Suprapubic skin (tissue), 4 donors: ENCODE measurements at regions not wholly inside any gene's neighbourhood (a gene's known extent, or its start where the extent isn't known, plus 50 kb on each side); places are given as distances from the start of the nearest gene placed in this dataset.

Source experiments
- DNase-seq, 2 donors: peaks; one replicate each; pipeline ENCODE4 v3.0.0-alpha.2; 2019; ENCODE audit warnings: low spot score in 2 of 2
- H3K27ac ChIP-seq: fragments of 200-600 bp; sonication (generic); one replicate; pipeline ENCODE4 v1.5.1; 2019
- H3K27me3 ChIP-seq: fragments of 200-600 bp; sonication (generic); one replicate; pipeline ENCODE4 v1.5.1; 2019
- H3K36me3 ChIP-seq: fragments of 200-600 bp; sonication (generic); one replicate; pipeline ENCODE4 v1.5.1; 2019
- H3K4me1 ChIP-seq: fragments of 200-600 bp; sonication (generic); one replicate; pipeline ENCODE4 v1.5.1; 2019
- H3K4me3 ChIP-seq: fragments of 200-600 bp; sonication (generic); one replicate; pipeline ENCODE4 v1.5.1; 2019; ENCODE audit warnings: mild to moderate bottlenecking
- H3K9me3 ChIP-seq: fragments of 200-600 bp; sonication (generic); one replicate; pipeline ENCODE4 v1.5.1; 2019
- EP300 ChIP-seq: sonication (generic); formaldehyde crosslinking; IDR thresholded peaks from one replicate; pipeline ENCODE4 v1.6.1; 2017; ENCODE audit warnings: antibody characterized with exemption
- POLR2A ChIP-seq, 2 donors: fragments of 450-650 bp; IDR thresholded peaks; one replicate each; pipeline ENCODE4 v1.6.1; 2017; ENCODE audit warnings: antibody characterized with exemption in 2 of 2, mild to moderate bottlenecking in 2 of 2, moderate library complexity in 2 of 2
- POLR2AphosphoS5 ChIP-seq, 3 donors: sonication (generic); formaldehyde crosslinking; IDR thresholded peaks; one replicate each; pipeline ENCODE4 v1.6.1; 2017; ENCODE audit warnings: antibody characterized with exemption in 3 of 3
- WGBS: methylation state at CpG from one replicate; pipeline ENCODE4 v1.1.5; 2018; 5-methylcytosine and 5-hydroxymethylcytosine counted together
- TF ChIP-seq, protein P1 (sequence below), 2 donors: fragments of 200-600 bp in 1 of 2; fragments of 450-650 bp in 1 of 2; sonication (generic) in 1 of 2; IDR thresholded peaks; one replicate each; pipeline ENCODE4 v1.5.1; 2016 to 2019; ENCODE audit warnings: antibody characterized with exemption in 2 of 2, mild to moderate bottlenecking in 1 of 2, moderate library complexity in 1 of 2

DNA sequence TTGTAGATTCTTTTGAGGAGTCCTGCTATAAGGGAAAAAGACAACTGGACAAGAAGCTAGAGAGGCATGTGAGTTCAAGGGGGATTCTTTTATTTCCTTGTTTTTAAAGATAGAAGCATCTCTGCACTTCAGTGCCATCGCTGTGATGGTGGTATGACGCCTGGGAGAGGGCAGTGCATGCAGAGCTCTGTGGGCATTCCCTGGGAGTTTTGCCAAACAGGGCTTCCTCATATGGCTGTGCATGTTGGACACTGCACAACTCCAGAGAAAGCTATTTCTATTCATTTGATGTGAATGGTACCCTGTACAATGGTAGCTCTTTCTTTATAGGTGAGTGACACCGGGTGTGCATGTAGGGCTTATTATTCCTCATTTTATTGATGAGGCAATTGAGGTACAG, 599.5 kb upstream of the DPP6 start:
- Histone ChIP-seq H3K4me3 (no peak overlapping the region), H3K9me3 (no peaks in the 10 kb centered on the region), H3K36me3 (no peaks in the 10 kb centered on the region), H3K4me1 (no peaks in the 10 kb centered on the region), H3K27ac (no peak overlapping the region), H3K27me3 (peaks cover 10% of the 10 kb centered on the region)
- WGBS = 91% methylated on average over 3 of the region's 3 CpGs
- DNase-seq = no peak
- TF ChIP-seq, protein P1, sequence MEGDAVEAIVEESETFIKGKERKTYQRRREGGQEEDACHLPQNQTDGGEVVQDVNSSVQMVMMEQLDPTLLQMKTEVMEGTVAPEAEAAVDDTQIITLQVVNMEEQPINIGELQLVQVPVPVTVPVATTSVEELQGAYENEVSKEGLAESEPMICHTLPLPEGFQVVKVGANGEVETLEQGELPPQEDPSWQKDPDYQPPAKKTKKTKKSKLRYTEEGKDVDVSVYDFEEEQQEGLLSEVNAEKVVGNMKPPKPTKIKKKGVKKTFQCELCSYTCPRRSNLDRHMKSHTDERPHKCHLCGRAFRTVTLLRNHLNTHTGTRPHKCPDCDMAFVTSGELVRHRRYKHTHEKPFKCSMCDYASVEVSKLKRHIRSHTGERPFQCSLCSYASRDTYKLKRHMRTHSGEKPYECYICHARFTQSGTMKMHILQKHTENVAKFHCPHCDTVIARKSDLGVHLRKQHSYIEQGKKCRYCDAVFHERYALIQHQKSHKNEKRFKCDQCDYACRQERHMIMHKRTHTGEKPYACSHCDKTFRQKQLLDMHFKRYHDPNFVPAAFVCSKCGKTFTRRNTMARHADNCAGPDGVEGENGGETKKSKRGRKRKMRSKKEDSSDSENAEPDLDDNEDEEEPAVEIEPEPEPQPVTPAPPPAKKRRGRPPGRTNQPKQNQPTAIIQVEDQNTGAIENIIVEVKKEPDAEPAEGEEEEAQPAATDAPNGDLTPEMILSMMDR (IDR thresholded peaks at IDR 0.05) = no peak

DNA sequence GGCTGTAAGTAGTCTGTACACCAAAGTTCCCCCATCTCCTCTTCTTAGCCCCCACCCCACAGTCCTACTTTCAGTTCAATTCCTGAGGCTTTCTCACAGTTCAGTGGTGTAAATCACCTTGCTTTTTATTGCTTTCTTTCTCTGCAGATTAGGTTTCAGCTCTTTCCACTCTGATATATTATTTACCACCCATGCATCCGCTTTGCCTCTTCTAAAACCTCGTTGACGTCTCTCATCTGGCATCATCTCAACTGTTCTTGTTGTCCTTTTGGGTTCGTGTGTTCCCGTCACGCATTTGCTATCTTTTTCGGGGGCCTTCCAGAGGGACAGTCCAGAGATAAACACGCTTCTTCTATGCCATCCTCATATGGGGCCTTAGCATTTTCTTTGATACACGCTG, 597.9 kb upstream of the DPP6 start:
- H3K27ac ChIP-seq = no peak overlapping the region
- no peaks in the 10 kb centered on the region for H3K9me3 ChIP-seq
- peaks cover 10% of the 10 kb centered on the region for H3K27me3 ChIP-seq
- no peaks in the 10 kb centered on the region for H3K36me3 ChIP-seq
- no peak for DNase-seq
- H3K4me3 ChIP-seq = no peak overlapping the region
- TF ChIP-seq POLR2A (IDR thresholded peaks at IDR 0.05) (no peak), EP300 (no peak), POLR2AphosphoS5 (IDR thresholded peaks at IDR 0.05) (no peak)
- TF ChIP-seq, protein P1 (IDR thresholded peaks at IDR 0.05) = no peak
- 81% methylated on average over 9 of the region's 9 CpGs for WGBS
- H3K4me1 ChIP-seq = no peaks in the 10 kb centered on the region

DNA sequence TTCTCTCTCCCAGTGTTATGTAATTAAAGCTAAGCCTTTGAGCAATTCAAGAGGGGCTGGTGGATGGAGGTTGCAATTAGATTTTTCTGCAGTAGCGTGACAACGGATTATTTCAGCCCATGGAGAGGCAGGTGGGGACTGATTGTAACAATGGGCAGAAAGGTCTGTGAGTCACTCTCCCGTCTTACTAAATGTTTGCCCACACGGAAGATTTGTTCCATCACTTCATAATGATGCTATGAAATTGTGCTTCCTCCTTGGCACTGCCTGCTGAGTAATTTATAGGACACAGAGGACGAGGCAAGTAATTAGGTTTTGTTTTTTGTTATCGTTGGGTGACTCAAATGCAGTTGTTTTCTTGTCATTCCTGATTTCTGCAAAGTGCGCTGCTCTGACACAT, 594.5 kb upstream of the DPP6 start:
- DNase-seq = no peak
- no peaks in the 10 kb centered on the region for H3K9me3 ChIP-seq
- no peak overlapping the region for H3K27ac ChIP-seq
- no peak overlapping the region for H3K4me3 ChIP-seq
- peaks cover 10% of the 10 kb centered on the region for H3K27me3 ChIP-seq
- 59% methylated on average over 7 of the region's 7 CpGs for WGBS
- no peaks in the 10 kb centered on the region for H3K4me1 ChIP-seq
- TF ChIP-seq, protein P1 (IDR thresholded peaks at IDR 0.05) = no peak
- no peak for TF ChIP-seq POLR2AphosphoS5 (IDR thresholded peaks at IDR 0.05)
- TF ChIP-seq EP300 = no peak
- TF ChIP-seq POLR2A (IDR thresholded peaks at IDR 0.05) = no peak
- no peaks in the 10 kb centered on the region for H3K36me3 ChIP-seq

DNA sequence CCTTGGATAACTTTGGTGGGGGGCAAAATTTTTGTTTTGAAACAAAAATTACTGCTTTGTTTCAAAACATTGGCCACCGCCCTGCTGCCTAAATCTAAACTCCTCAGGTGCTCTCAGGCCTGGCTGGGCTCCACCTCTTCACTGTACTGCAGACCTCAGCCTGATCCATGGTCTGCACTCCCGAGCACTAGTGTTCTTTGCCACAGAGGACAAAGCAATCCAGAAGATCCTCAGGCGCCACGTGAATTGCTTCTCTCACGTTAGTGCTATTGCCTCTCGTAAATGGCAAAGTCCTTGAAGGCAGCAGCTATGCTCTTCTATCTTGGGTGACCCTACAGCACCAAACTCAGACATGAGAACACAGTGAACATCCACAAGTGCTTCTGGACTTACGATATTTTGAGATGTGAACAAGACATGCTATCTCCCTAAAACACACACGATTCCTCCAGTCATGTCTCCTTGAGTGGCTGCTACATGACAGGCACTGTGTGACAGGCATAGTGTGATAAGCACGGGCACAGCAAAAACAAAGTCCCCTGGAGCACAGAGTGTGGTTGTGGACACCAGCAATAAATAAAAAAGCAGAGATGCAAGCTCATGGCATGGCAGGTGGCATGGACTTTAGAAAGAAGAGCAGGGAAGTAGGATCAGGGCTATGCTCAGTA, 582.1 kb upstream of the DPP6 start:
- TF ChIP-seq POLR2A (IDR thresholded peaks at IDR 0.05) (no peak), POLR2AphosphoS5 (IDR thresholded peaks at IDR 0.05) (no peak), EP300 (no peak)
- TF ChIP-seq, protein P1 (IDR thresholded peaks at IDR 0.05) = no peak
- 82% methylated on average over 9 of the region's 9 CpGs for WGBS
- no peak overlapping the region for H3K27ac ChIP-seq
- H3K4me3 ChIP-seq = no peak overlapping the region
- H3K27me3 ChIP-seq = no peaks in the 10 kb centered on the region
- DNase-seq = no peak
- H3K36me3 ChIP-seq = no peaks in the 10 kb centered on the region
- H3K9me3 ChIP-seq = no peaks in the 10 kb centered on the region
- no peaks in the 10 kb centered on the region for H3K4me1 ChIP-seq

DNA sequence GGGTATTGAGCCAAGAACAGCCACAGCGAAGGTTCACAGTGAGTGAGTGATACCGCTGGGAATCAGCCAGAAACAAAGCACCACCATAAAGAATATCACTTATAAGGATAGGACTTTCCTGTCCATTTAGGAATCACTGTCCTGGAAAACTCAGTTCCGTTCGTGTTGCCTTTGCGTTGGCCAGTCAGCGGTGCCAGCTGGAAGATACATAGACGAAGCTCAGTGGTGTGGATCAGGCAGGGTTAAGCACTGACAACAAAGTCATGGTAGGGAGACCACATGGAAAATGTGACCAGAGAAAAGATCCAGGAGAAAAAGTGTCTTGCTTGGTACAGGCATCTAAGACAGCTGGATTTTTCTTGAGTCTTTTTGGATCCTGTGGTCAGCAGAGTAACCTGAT, 579.7 kb upstream of the DPP6 start:
- 95% methylated on average over 7 of the region's 7 CpGs for WGBS
- H3K9me3 ChIP-seq = no peaks in the 10 kb centered on the region
- H3K27me3 ChIP-seq = no peaks in the 10 kb centered on the region
- no peak for TF ChIP-seq POLR2A (IDR thresholded peaks at IDR 0.05)
- TF ChIP-seq POLR2AphosphoS5 (IDR thresholded peaks at IDR 0.05) = no peak
- TF ChIP-seq, protein P1 (IDR thresholded peaks at IDR 0.05) = no peak
- no peak for TF ChIP-seq EP300
- no peak overlapping the region for H3K27ac ChIP-seq
- H3K4me1 ChIP-seq = no peaks in the 10 kb centered on the region
- no peak for DNase-seq
- H3K36me3 ChIP-seq = no peaks in the 10 kb centered on the region
- no peak overlapping the region for H3K4me3 ChIP-seq
